Esophagus squamous epithelium (tissue), 5 donors: ENCODE measurements at regions not wholly inside any gene's neighbourhood (a gene's known extent, or its start where the extent isn't known, plus 50 kb on each side); places are given as distances from the start of the nearest gene placed in this dataset.
A peak's percentile ranks its signal among the peaks of the same experiment; 100 is the strongest.

Source experiments
- DNase-seq: peaks from one replicate; lab custom pipeline; 2025; lab: John Stamatoyannopoulos, UW
- H3K27ac ChIP-seq, 4 donors: fragments of 200-600 bp; sonication (generic); one replicate each; pipeline ENCODE4 v1.5.1; 2016 to 2019; ENCODE audit warnings: mild to moderate bottlenecking in 1 of 4
- H3K27me3 ChIP-seq, 4 donors: fragments of 200-600 bp; sonication (generic); 1 replicate in 3 of 4; 2 replicates in 1 of 4; pipeline versions ENCODE4 v1.5.1 to v1.6.0; 2017 to 2021; ENCODE audit warnings: antibody characterized with exemption in 1 of 4
- H3K36me3 ChIP-seq, 3 donors: fragments of 200-600 bp; sonication (generic); one replicate each; pipeline ENCODE4 v1.5.1; 2016 to 2019
- H3K4me1 ChIP-seq, 3 donors: fragments of 200-600 bp; sonication (generic); one replicate each; pipeline ENCODE4 v1.5.1; 2017 to 2019
- H3K4me3 ChIP-seq, 4 donors: fragments of 200-600 bp; sonication (generic); 1 replicate in 3 of 4; 2 replicates in 1 of 4; pipeline ENCODE4 v1.5.1; 2016 to 2019; ENCODE audit warnings: mild to moderate bottlenecking in 2 of 4, moderate library complexity in 1 of 4
- H3K9me3 ChIP-seq, 3 donors: fragments of 200-600 bp; sonication (generic); one replicate each; pipeline ENCODE4 v1.5.1; 2016 to 2019
- CTCF ChIP-seq, 6 experiments: fragments of 450-650 bp in 4 of 6; fragments of 200-600 bp in 2 of 6; sonication (generic) in 2 of 6; IDR thresholded peaks; one replicate each; pipeline ENCODE4 v1.5.1; 2016 to 2019; ENCODE audit warnings: antibody characterized with exemption in 6 of 6, mild to moderate bottlenecking in 4 of 6, moderate library complexity in 4 of 6
- POLR2A ChIP-seq, 4 donors: fragments of 450-650 bp; IDR thresholded peaks; one replicate each; pipeline ENCODE4 v1.6.1; 2017; ENCODE audit warnings: antibody characterized with exemption in 4 of 4, mild to moderate bottlenecking in 4 of 4, moderate library complexity in 3 of 4
- WGBS, 2 donors: methylation state at CpG; one replicate each; pipeline ENCODE4 v1.1.5; 2018; 5-methylcytosine and 5-hydroxymethylcytosine counted together
- intact Hi-C: fragments of 100-400 bp; cut with DNase I; formaldehyde crosslinking; loops from one replicate; pipeline ENCODE4 v1.15.0; 2022
- donor health status: DM: yes; HTN: yes; CAD: no.

DNA sequence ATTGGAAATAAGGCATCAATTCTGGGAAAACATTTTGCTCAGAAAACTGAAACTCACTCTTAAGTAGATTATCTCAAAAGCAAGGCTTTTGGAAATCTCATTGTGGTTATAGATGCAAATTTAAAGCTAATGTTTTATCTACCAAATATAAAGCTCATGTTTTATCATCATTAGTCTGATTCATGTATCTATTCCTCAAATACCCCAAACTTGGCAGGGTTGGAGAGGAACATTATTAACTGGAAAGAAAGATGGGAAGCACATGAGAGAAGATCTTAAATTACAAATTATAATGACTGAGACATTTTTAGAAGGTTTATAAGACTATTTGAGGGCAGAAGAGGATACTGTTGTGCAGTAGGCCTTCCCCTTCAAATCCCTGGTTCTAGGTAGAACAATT is 137.3 kb upstream of the TGFBR2 start:
- Histone ChIP-seq H3K27ac (no peak overlapping the region), H3K36me3 (no peaks in the 10 kb centered on the region), H3K27me3 (peaks cover 0 to 7% (median 0%) of the 10 kb centered on the region in 4 donors), H3K4me3 (no peak overlapping the region), H3K9me3 (no peaks in the 10 kb centered on the region), H3K4me1 (peaks cover 0 to 12% (median 5%) of the 10 kb centered on the region in 3 donors)
- intact Hi-C loops, result no loop called here
- no peak for TF ChIP-seq CTCF (IDR thresholded peaks at IDR 0.05)
- TF ChIP-seq POLR2A (IDR thresholded peaks at IDR 0.05), result no peak
- no peak for DNase-seq

GRCh38 chr3:30470496-30470895 is 135.9 kb upstream of the TGFBR2 start:
- Histone ChIP-seq H3K27me3 (peaks cover 0 to 7% (median 0%) of the 10 kb centered on the region in 4 donors), H3K4me1 (peaks cover 0 to 19% (median 19%) of the 10 kb centered on the region in 3 donors), H3K9me3 (no peaks in the 10 kb centered on the region), H3K4me3 (no peak overlapping the region), H3K27ac (no peak overlapping the region), H3K36me3 (no peaks in the 10 kb centered on the region)
- DNase-seq, result no peak
- 82 to 88% methylated on average over 2 of the region's 2 CpGs for WGBS, 2 donors
- intact Hi-C loops, result no loop called here
- no peak for TF ChIP-seq POLR2A (IDR thresholded peaks at IDR 0.05)
- TF ChIP-seq CTCF (IDR thresholded peaks at IDR 0.05), result no peak

DNA sequence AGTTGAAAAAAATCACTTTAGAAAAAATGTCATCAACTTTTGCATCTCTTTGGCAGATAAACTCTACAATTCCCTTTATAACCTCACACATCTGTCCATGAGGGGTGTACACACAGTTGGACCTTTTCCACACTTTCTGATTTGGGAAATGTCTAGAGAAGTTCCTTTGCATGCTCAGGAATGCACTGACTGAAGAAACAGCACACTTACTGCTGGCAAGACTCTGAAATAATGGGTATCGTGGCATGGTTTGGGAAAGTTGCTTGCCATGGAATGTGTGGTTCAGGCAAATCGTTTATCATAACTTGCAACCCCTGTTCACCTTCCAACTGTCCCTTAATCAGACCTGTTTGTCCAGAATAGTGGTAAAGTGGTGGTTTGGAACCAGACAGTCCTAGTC is 135.3 kb upstream of the TGFBR2 start:
- Histone ChIP-seq H3K27me3 (peaks cover 0 to 7% (median 0%) of the 10 kb centered on the region in 4 donors), H3K9me3 (no peaks in the 10 kb centered on the region), H3K27ac (peak overlapping the region in 2 of 4 donors; percentile 3 to 75), H3K4me3 (no peak overlapping the region), H3K36me3 (no peaks in the 10 kb centered on the region), H3K4me1 (peaks cover 0 to 25% (median 21%) of the 10 kb centered on the region in 3 donors)
- intact Hi-C loops, result no loop called here
- 35 to 51% methylated on average over 2 of the region's 2 CpGs for WGBS, 2 donors
- DNase-seq, result no peak
- TF ChIP-seq POLR2A (IDR thresholded peaks at IDR 0.05) (no peak), CTCF (IDR thresholded peaks at IDR 0.05) (no peak)

DNA sequence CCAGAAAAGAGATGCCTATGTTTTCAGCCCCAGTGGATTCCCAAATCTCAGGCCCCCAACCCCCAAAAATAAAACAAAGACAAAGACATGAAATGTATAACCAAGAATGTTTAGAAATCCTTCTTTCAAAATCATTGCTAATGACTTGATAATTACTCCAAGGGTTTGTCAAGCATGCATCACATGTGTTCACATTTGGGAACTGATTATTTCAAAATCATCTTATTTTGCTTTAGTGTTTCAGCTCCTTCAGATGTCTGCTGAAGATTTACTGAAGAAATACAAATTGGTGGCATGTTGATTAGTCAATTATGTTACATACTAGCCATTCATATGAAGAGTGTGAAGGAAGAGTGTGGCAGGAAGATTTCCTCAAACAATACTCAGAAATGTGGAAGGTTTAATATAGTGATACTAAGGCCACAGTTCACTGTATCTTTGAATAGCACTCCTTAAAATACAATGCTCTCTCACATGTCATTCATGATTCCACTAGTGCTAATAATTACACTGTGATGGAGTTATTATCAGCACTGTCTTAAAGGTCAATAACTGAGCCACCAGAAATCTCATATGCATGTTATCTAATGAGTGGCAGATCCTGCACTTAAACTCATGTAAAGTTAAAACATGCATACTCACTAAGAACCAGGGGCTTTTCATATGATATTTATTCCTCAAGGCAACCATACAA is 134.5 kb upstream of the TGFBR2 start:
- intact Hi-C loops, result no loop called here
- no peak for DNase-seq
- Histone ChIP-seq H3K27ac (peak overlapping the region in 3 of 4 donors; percentile 23 to 84 (median 75)), H3K4me1 (peaks cover 0 to 34% (median 29%) of the 10 kb centered on the region in 3 donors), H3K4me3 (no peak overlapping the region), H3K36me3 (no peaks in the 10 kb centered on the region), H3K27me3 (peaks cover 0 to 7% (median 0%) of the 10 kb centered on the region in 4 donors), H3K9me3 (no peaks in the 10 kb centered on the region)
- TF ChIP-seq CTCF (IDR thresholded peaks at IDR 0.05) (no peak), POLR2A (IDR thresholded peaks at IDR 0.05) (no peak)

GRCh38 chr3:30473374-30474051 is 132.9 kb upstream of the TGFBR2 start:
- no peak for DNase-seq
- peak overlapping the region; percentile 20 to 84 (median 50) for H3K27ac ChIP-seq
- H3K36me3 ChIP-seq, result no peaks in the 10 kb centered on the region
- no peak for TF ChIP-seq POLR2A (IDR thresholded peaks at IDR 0.05)
- no peak for TF ChIP-seq CTCF (IDR thresholded peaks at IDR 0.05)
- no peaks in the 10 kb centered on the region for H3K9me3 ChIP-seq
- intact Hi-C loops, result no loop called here
- WGBS, 2 donors, result 61 to 81% methylated on average over 3 of the region's 3 CpGs
- H3K27me3 ChIP-seq, result peaks cover 0 to 7% (median 0%) of the 10 kb centered on the region in 4 donors
- peaks cover 0 to 34% (median 29%) of the 10 kb centered on the region in 3 donors for H3K4me1 ChIP-seq
- no peak overlapping the region for H3K4me3 ChIP-seq
